Activated CD4-positive, alpha-beta T cell treated with anti-CD3 and anti-CD28 coated beads for 1 hour (primary cell): ENCODE measurements at regions not wholly inside any gene's neighbourhood (a gene's known extent, or its start where the extent isn't known, plus 50 kb on each side); places are given as distances from the start of the nearest gene placed in this dataset.

ENCODE experiments used
- DNase-seq: peaks from one replicate; pipeline ENCODE4 v3.0.0-alpha.2; 2020

- DNase-seq: no peak
Measured at GRCh38 chr5:124456249-124456648, 290.2 kb downstream of the ZNF608 start.

DNA sequence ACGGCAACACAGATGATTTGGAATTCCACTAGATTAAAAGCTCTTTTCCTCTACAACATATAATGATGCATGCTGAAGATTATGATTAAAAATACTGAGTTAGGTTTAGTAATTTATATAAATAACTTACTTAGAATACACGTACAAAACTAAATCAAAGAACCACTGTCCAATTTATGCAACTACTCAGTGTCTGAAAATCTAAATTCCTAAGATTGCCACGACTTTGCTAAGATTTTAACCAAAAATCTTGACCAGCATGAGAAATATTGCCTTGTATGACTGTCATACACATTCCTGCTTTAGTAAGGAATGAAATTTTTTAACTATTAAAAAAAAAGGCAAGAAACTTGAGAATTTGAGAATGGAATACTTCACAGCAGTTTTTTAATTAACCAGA, 292.4 kb downstream of the ZNF608 start:
- DNase-seq: no peak

- DNase-seq: no peak
Measured at GRCh38 chr5:124453221-124454051, 293.0 kb downstream of the ZNF608 start.

DNA sequence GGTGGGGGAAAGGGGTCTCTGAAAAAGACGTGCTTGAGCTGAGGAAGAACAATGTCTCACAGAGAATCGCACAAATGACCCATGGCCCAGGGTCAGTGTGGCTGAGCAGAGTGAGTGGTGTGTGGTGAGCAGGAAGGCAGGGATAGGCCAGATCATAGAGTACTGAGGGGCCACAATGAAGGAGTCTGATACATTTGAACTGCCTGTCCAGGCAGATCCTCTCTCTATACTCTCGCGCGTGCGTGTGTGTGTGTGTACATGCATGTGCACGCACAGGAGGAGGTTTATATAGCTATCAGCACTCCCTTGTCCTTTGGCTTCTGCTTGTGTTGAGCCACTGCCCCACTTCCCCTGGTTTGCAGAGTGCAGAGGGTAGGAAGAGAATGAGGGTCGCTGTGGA, 294.0 kb downstream of the ZNF608 start:
- DNase-seq: no peak

DNA sequence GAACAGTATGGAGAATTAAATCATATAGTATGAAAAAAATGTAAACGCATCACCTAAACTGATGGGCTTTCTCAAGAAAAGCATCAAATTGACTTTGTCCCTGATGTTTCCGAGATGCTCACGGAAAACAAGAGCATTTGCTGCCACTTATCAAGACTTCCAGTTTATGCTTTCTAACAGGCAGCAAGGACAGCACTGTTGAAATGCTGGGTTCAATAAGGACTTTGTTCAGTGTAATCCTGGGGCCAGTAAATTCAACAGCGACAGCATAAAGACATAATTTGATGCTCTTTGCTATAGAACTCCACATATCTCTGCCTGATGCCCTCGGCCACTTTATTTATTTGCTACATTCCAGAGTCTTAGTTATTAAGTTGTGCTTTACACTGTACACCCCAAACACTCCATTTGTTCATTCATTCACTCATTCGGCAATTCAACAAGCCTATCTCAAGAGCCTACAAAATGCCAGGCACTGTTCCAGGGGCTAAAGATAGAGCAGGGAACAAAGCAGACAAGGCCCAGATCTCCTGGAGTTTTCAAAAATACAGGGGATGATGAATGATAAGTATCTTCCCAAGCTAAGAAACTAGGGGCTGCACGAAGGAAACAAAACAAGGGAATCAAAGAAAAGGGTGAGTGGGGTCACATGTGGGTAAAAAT, 294.6 kb downstream of the ZNF608 start:
- DNase-seq: no peak

DNA sequence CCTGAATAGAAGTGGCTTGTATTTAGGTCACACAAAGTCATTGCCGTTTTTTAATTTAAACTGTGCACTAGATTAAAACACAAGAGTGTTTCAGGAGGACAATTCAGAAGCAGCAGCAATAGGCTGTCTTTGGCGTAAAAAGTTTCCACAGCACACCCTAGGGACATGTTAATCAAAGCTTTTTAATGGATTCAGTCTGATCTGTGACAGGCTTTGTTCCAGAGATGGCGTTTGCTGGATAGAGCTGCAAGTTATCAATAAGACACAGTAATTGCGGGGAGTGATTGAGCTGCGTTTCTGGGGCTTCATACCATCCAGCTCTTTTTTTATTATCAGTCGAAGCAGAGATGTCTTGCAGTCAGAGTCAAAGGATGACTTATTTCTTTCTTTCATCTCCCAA, 300.3 kb downstream of the ZNF608 start:
- DNase-seq: no peak

DNA sequence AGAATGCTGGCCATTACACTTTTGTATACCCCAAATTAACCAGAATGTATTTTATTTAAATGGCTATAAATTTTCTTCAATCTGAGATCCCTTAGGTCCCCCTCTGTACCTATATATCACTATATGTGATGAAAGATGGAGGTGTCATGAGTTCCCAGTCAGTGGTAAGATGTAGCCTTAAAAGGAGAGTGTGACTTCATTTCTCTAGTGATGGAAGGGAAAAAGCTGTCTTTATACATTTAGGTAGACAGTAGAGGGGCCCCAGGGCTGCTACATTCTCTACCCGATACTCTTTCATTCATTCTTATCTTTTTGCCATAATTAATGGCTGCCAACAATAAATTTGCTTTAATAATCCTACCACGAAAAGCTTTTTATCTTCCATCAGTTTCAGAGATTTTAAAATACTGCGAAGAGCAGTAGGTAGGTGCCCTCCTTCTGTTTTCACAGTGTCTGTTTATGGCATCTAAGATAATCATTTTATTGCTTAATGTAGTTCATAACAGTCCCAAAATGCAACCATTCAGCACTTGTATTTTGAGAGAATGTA, 301.3 kb downstream of the ZNF608 start:
- DNase-seq: no peak

- no peak for DNase-seq
Measured at GRCh38 chr5:124444147-124444775, 302.2 kb downstream of the ZNF608 start.

GRCh38 chr5:124440471-124440870, 306.0 kb downstream of the ZNF608 start:
- DNase-seq: no peak

GRCh38 chr5:124439609-124440008, 306.8 kb downstream of the ZNF608 start:
- no peak for DNase-seq

DNA sequence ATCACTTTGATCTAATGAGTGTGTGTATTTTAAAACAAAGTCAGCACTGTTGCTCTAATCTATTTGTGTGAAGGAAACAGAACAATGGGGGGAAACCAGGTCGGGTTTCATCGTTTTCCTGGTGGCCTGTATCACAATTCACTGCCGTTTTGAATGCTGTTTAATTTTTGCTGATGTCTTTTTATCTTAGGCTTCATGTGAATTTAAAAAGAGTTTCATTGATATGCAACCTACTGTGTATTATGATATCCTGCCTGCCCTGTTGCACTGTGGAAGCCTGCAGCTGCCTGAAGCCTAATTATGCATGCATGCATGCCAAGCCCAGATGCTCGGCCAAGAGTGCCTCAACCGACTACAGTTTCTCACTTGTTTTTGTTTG, 307.5 kb downstream of the ZNF608 start:
- no peak for DNase-seq

GRCh38 chr5:124438026-124438902, 308.2 kb downstream of the ZNF608 start:
- no peak for DNase-seq

- no peak for DNase-seq
Measured at GRCh38 chr5:124436294-124436693, 310.1 kb downstream of the ZNF608 start.

GRCh38 chr5:124433170-124433569, 313.3 kb downstream of the ZNF608 start:
- DNase-seq: no peak

DNA sequence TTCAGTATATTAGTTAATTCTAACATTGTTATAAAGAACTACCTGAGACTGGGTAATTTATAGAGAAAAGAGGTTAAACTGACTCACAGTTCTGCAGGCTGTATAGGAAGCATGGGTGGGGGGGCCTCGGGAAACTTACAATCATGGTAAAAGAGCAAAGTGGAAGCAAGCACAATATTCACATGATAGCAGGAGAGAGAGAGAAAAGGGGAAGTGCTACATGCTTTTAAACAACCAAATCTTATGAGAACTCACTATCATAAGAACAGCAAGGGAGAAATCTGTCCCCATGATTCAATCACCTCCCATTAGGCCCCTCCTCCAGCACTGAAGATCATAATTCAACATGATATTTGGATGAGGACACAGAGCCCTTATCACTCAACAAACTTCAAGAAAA, 324.9 kb downstream of the ZNF608 start:
- no peak for DNase-seq

GRCh38 chr5:124420952-124421351, 325.5 kb downstream of the ZNF608 start:
- no peak for DNase-seq

DNA sequence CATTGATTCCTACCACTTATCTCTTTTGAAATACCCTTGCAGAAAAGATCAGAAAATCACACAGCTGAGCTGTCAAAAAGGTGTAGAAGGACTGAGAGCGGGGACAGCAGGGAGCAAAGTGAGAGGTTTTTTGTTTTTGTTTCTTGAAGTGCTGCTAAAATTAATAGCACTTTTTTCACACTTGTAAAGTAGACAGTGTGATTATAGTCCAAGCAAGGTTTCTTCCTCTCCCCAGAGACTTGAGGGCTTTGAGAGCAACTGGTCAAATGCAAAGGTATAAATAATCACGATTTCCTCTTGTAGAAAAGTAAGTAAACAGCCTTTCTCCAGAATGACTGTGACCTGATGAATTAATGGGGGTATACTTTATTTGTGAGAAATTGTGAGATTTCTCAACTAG, 326.9 kb downstream of the ZNF608 start:
- DNase-seq: no peak

DNA sequence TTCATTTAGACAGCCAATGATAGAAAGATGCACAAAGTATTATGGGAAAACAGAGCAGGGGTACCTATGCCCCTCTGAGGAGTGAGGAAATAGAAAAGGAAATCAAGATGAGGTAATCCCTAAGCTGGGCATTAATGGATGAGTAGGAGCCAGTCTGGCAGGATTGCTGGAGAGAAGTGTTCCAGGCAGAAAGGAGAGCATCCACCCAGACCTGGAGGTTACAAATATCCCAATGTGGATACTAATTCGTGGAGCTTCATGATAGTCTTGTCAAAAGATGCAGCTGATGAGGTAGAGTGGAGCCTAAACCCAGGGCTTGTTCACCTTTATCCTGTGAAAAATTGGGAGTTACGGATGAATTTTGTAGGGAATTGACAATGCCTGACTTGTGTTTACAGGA, 328.0 kb downstream of the ZNF608 start:
- DNase-seq: no peak

DNA sequence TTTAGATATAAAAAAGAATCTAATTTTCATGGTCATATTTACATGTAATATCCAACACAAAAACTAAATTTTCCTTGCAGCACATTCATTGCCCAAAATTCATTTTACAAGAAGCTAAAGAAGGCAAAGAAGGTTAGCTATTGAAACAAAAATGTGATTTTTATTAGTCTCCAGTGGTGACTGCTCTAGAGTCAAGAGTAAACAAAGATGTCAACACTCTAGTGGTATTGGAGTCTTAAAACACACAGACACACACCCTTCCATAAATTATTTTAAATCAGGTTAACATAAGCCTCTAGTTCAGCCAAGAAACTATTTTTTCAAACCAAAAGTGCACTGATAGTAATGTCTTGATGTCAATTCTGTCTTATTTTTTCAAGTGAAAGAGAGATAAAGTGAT, 329.2 kb downstream of the ZNF608 start:
- DNase-seq: no peak

GRCh38 chr5:124416627-124417026, 329.8 kb downstream of the ZNF608 start:
- no peak for DNase-seq

GRCh38 chr5:124414973-124415372, 331.5 kb downstream of the ZNF608 start:
- DNase-seq: no peak

- DNase-seq: no peak
Measured at GRCh38 chr5:124410539-124411488, 335.6 kb downstream of the ZNF608 start.
